AG04449 (cell line): ENCODE measurements at regions not wholly inside any gene's neighbourhood (a gene's known extent, or its start where the extent isn't known, plus 50 kb on each side); places are given as distances from the start of the nearest gene placed in this dataset.

ENCODE experiments used
- CTCF ChIA-PET: fragments of 350-600 bp; formaldehyde crosslinking; extraction: SDS; loops from one replicate; lab custom pipeline; 2021; ENCODE audit warnings: antibody characterized with exemption; lab: Yijun Ruan, JAX
- POLR2A ChIA-PET: fragments of 400-600, 350-600 bp; formaldehyde crosslinking; extraction: SDS; loops from one replicate; lab custom pipeline; 2020; ENCODE audit warnings: antibody characterized with exemption, inconsistent platforms; lab: Yijun Ruan, JAX
- DNase-seq: peaks from one replicate; pipeline ENCODE4 v3.0.0-alpha.2; 2010; ENCODE audit warnings: low read depth, low spot score
- H3K4me3 ChIP-seq: 2 replicates; pipeline ENCODE4 v1.5.1; 2011; ENCODE audit warnings: low read depth, mild to moderate bottlenecking, control low read depth, low read length
- TF ChIP-seq, protein P1 (sequence below): IDR thresholded peaks from one replicate; pipeline ENCODE4 v1.5.1; 2011; ENCODE audit warnings: mild to moderate bottlenecking, moderate library complexity, low read length, control low read depth, inconsistent platforms; ENCODE audit not compliant: insufficient read depth; ENCODE audit errors: missing control alignments

DNA sequence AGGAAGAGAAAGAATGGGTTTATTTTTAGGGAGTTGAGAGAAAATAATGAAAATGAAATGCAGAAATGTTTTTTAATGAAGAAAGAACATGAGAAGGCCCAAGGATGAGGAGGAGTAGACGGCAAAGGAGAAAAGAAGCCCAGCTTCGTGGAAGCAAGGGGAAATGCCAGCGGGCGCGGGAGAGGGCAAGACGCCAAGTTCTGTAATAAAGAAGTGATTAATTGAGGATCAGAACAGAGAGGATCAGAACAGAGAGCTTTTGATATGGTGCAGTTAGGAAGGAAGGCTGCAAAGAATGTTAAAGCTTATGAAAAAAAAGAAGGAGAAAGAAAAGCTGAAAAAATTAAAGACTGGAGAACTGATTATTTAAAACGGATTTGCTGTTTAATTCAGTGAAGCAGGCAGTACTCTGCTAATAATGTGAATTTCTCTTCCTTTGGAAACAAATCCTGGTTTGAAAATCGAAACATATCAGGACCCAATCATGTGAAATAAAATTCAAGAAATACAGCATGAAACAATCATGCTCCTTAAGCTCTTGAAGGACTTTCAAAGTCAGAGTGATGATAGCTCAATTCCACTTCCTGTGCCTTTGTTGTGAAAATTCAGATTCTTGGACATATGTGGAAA lies 99.3 kb upstream of the SOX1 start:
- TF ChIP-seq, protein P1, sequence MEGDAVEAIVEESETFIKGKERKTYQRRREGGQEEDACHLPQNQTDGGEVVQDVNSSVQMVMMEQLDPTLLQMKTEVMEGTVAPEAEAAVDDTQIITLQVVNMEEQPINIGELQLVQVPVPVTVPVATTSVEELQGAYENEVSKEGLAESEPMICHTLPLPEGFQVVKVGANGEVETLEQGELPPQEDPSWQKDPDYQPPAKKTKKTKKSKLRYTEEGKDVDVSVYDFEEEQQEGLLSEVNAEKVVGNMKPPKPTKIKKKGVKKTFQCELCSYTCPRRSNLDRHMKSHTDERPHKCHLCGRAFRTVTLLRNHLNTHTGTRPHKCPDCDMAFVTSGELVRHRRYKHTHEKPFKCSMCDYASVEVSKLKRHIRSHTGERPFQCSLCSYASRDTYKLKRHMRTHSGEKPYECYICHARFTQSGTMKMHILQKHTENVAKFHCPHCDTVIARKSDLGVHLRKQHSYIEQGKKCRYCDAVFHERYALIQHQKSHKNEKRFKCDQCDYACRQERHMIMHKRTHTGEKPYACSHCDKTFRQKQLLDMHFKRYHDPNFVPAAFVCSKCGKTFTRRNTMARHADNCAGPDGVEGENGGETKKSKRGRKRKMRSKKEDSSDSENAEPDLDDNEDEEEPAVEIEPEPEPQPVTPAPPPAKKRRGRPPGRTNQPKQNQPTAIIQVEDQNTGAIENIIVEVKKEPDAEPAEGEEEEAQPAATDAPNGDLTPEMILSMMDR = no peak
- no peak overlapping the region for H3K4me3 ChIP-seq
- CTCF ChIA-PET = no interaction called here
- no peak for DNase-seq
- POLR2A ChIA-PET = no interaction called here

DNA sequence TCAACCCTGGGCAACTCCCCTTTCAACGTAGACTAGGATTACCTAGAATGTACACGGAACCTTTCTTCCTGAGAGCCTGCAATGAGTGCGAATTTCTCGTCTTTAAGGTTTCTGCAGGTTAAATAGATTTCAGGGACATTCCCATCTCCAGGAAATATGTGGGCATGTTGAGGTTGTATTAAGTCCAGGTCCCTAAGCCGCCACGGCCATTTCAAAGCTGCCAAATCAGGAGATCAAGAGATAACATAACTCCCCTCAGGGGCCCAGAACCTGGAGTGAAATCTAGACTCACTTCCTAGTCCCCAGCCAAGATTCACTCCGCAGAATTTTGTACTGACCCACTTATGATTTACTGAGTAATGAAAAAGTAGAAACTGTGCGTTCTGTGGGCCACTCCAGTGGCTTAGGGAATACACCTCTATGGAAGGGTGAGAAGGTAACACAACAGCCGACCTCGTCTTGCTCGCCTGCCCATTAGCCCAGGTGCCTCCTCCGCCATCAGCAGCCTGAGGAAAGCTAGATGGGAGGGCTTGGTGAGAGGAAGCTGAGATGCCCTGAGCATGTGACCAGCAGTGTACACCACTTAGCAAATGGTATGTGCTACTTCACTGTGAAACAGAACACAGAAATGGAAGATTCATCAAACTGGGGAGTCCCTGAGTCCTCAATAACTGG lies 98.5 kb upstream of the SOX1 start:
- ChIA-PET CTCF (no interaction called here), POLR2A (no interaction called here)
- DNase-seq = no peak
- no peak overlapping the region for H3K4me3 ChIP-seq
- TF ChIP-seq, protein P1 = no peak

GRCh38 chr13:111969551-111970135 lies 97.3 kb upstream of the SOX1 start:
- H3K4me3 ChIP-seq = no peak overlapping the region
- POLR2A ChIA-PET = no interaction called here
- TF ChIP-seq, protein P1 = no peak
- no peak for DNase-seq
- CTCF ChIA-PET = no interaction called here

GRCh38 chr13:111970494-111971141 lies 96.3 kb upstream of the SOX1 start:
- DNase-seq = no peak
- POLR2A ChIA-PET = no interaction called here
- no peak overlapping the region for H3K4me3 ChIP-seq
- CTCF ChIA-PET = no interaction called here
- TF ChIP-seq, protein P1 = no peak

DNA sequence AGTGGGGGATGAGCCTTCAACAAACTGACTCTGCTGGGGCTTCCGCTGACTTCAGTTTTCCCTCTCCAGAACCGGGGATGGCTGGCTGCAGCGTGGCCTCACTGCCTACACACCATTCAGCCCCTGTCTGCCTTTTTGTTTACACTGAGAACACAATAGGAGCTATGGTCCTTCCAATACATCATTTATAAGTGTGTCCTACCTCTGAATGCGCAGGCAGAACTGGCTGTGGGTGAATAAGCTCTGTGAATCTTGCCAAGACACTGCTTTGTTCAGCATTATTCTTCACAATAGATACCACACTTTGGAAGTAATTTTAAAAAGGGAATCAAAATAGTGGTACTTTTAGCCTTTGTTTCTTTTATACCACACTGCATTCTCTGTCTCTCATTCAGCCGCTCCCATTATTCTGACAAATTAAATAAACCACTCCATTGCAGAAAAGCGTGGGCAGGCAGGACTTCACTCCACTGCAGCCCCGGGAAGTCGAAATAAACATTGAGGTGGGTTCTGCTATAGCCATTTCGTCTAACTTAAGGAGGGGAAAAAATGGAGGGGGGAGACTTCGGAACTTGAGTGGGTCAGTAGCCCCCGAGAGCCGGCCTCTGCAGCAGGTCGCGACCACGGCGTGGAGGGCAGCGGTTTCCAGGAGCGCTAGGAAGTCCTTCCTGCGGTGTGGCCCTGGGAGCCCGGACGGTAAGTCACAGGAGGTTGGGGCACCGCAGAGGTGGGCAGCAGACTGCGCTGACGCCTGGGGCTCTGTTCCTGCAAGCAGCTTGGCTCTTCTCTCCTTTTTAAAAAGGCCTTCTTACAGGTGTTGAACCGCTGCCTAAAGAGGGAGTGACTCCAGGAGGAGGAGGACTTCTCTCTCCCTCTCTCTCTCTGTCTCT lies 94.8 kb upstream of the SOX1 start:
- TF ChIP-seq, protein P1 = no peak
- DNase-seq = no peak
- ChIA-PET CTCF (no interaction called here), POLR2A (no interaction called here)
- no peak overlapping the region for H3K4me3 ChIP-seq
